ENCODE measurements at regions not wholly inside any gene's neighbourhood (a gene's known extent, or its start where the extent isn't known, plus 50 kb on each side); places are given as distances from the start of the nearest gene placed in this dataset.

- TF ChIP-seq CTCF (IDR thresholded peaks at IDR 0.05) = no peak
- no peak for ATAC-seq (ENCODE audit: low FRiP score)
- DNase-seq (ENCODE audit: low spot score) = no peak
Observed at GRCh38 chrX:25180242-25180641, 164.5 kb upstream of the ARX start.

- TF ChIP-seq CTCF (IDR thresholded peaks at IDR 0.05) = no peak
- no peak for DNase-seq (ENCODE audit: low spot score)
- no peak for ATAC-seq (ENCODE audit: low FRiP score)
Observed at GRCh38 chrX:25178555-25178954, 162.8 kb upstream of the ARX start.

- TF ChIP-seq CTCF (IDR thresholded peaks at IDR 0.05) = no peak
- no peak for ATAC-seq (ENCODE audit: low FRiP score)
- DNase-seq (ENCODE audit: low spot score) = no peak
Observed at GRCh38 chrX:25175743-25176142, 160.0 kb upstream of the ARX start.

- no peak for ATAC-seq (ENCODE audit: low FRiP score)
- TF ChIP-seq CTCF (IDR thresholded peaks at IDR 0.05) = no peak
Observed at GRCh38 chrX:25175171-25175570, 159.4 kb upstream of the ARX start.

GRCh38 chrX:25166546-25166945 is 150.8 kb upstream of the ARX start:
- DNase-seq (ENCODE audit: low spot score) = no peak
- ATAC-seq (ENCODE audit: low FRiP score) = no peak
- no peak for TF ChIP-seq CTCF (IDR thresholded peaks at IDR 0.05)

More at GRCh38 chrX:25175171-25175570, 159.4 kb upstream of the ARX start:
- no peak for DNase-seq (ENCODE audit: low spot score)

GRCh38 chrX:25166145-25166544 is 150.4 kb upstream of the ARX start:
- ATAC-seq (ENCODE audit: low FRiP score) = no peak
- no peak for TF ChIP-seq CTCF (IDR thresholded peaks at IDR 0.05)
- DNase-seq (ENCODE audit: low spot score) = no peak

GRCh38 chrX:25158635-25159034 is 142.9 kb upstream of the ARX start:
- TF ChIP-seq CTCF (IDR thresholded peaks at IDR 0.05) = no peak
- ATAC-seq (ENCODE audit: low FRiP score) = no peak

More at GRCh38 chrX:25158635-25159034, 142.9 kb upstream of the ARX start:
- DNase-seq (ENCODE audit: low spot score) = no peak

Measured in omental fat pad (tissue), 3 donors.